GM19463 (cell line): ENCODE measurements at regions not wholly inside any gene's neighbourhood (a gene's known extent, or its start where the extent isn't known, plus 50 kb on each side); places are given as distances from the start of the nearest gene placed in this dataset.

ENCODE experiments used
- ATAC-seq: cut with Tn5 transposase; IDR thresholded peaks from one replicate; pipeline ENCODE4 v1.9.1; 2021; ENCODE audit warnings: mild to moderate bottlenecking, moderate library complexity; ENCODE audit not compliant: unreplicated experiment

DNA sequence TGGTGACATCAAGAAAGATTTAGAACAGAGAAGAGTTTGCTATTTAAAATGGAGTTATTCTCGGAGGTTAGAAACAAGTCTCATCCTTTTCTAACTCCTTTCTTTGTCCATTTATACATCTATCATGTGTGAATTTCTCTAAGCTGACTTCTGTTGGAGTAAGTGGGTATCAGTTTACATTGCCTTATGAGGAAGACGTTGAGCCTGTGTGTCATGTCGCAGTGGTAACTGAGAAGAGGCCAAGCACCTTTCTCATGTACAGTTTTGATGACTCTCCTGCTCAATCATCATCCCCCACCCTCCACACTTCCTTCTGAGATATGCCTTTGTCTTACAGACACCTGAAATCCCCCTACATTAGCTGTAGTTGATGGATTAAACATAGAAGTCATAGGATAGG lies 624.8 kb downstream of the LIG4 start:
- no peak for ATAC-seq

DNA sequence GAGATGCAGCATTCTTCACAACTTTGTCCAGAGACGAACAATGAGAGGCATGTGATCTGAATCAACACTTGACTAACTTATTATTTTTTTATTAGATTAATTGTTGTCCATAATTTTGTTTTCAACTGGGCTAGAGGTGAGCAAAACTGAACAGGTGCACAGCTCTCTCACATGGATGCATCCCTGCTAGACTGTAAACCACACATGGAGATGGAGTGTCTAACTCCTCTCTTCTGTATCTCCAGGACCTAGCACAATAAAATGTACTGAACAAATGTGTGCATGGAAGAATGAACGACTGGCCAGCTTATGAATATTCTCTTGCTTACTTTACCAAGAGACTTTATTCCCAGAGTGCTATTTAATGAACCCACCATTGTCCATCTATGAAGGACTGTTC lies 627.7 kb downstream of the LIG4 start:
- no peak for ATAC-seq

DNA sequence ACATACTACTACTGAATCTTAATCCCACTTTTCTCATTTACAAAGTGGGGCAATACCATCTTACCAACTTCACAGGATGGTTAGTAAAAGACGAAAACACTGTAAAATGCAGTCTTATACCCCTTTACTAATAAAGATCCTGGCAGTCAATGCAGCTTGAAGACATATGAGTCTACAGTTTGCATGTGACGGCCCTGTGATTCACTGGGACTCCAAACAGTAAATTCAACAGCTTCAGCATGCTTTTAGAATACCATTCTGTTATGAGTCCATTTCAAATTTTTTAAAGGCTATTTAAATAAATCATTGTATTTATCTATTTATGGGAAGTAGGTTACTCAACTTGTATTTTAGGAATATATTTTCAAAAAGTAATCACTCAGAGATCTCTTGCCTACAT lies 629.1 kb downstream of the LIG4 start:
- ATAC-seq = no peak

GRCh38 chr13:107585469-107586180 lies 629.7 kb downstream of the LIG4 start:
- ATAC-seq = no peak

DNA sequence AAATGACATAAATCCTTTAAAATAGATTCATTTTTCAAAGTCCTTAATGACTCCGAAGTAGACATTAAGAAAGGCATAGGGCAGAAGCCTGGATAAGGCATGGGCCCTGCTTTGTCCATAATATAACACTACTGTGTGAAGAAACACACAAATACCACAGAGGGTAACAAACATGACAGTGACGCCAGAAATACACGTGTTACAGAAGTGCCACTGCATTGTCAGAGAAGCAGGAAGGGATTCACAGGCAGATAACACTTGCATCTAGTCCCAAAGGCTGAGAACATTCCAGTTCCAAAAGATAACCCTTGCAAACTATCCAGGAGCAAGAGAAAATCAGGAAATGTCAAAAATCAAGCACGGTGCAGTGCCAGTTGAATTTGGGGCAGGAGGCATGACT lies 633.2 kb downstream of the LIG4 start:
- no peak for ATAC-seq

DNA sequence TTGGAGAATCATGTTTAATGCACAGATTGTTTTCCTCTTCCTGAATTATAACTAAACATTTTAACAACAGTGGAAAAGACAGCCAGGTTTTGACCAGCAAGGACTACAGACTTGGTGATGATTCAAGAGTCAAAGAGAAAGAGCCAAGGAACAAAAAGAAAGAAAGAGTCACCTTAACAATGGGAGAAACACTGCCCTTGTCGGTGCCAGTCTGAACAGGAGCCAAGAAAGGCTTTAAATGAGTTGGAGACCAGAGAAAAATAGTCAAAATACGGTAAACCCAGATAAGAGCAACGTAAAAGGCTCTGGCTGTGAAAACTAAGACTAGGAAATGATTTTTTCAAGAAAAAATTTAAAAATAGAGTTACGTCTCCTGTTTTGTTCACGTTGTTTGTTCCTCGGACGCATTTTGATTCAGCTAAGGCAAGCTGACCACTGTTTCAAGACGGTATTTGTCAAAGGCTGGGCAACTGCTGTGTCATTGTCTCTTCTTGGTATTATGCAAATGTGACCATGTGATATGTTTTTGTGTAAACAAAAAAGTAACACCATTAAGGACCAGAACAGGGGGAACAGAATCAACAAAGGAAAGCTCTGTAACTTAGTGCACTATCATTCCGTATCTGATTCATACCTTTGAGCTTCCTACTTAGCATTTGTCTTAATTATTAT lies 634.5 kb downstream of the LIG4 start:
- ATAC-seq = no peak

DNA sequence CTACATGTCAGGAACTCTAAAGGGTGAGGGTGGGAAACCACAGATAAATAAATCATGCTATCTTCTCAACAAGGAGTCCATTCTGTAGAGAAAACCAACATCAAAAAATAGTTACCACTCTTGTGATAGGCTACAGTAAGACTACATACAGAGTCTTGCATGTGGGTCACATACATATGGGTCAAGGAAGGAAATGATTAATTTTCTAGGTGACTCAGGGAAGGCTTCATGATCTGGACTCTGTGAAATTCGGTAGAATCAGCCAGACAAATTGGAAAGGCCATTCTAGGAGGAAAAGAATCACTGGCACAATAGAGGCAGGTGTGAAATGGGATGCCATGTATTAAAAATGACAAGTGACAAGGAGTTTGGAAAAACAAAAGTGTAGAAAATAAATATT lies 638.9 kb downstream of the LIG4 start:
- ATAC-seq = no peak

DNA sequence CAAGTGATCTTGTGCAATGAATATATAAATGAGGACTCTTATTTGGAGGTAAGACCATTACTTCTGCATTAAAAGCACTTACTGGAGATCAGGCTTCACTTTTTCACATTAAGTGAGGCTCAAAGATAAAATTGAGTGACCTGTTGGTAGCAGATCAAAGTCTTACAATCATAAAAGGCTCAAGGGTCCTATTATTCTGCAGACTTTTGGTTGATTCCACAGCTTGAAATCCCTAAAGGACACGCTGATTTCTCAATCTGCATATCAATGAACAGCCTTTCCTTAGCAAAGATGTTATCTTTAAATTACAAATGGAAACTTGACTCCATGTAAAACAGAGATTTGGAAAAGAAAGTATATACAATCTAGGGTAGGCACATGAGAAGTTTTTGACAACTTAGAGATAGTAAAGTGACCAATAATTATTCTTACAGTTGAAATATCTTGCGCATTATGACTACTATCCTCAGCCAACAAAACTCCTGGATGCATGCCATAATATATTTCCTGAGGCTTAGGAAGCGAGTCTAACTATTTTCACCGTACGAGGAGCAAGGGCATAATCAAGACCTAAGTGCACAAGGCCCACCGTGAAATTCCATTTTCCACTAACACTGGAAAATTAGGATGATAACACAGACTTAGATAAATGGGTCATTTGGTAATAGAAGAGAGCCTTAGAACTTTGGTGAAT lies 640.7 kb downstream of the LIG4 start:
- ATAC-seq = no peak

DNA sequence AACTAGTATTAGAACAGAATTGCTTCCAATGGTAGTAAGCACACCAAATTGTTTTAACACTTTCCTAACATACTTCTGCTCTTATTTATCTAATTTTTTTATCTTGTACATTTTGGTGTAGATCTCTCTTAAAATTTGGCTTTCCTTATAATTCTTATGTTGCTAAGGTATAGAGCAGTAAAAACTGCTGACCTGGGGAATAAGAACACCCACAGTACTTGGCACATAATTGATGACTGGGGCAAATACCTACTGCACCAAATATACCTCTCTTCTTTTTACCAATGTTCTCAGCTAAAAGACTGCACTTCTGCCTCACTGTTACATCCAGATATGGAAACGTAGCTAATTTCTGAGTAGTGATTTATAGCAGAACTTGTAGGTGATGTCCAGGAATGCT lies 642.2 kb downstream of the LIG4 start:
- ATAC-seq = no peak

- ATAC-seq = no peak
Measured at GRCh38 chr13:107572156-107572555, 643.2 kb downstream of the LIG4 start.

DNA sequence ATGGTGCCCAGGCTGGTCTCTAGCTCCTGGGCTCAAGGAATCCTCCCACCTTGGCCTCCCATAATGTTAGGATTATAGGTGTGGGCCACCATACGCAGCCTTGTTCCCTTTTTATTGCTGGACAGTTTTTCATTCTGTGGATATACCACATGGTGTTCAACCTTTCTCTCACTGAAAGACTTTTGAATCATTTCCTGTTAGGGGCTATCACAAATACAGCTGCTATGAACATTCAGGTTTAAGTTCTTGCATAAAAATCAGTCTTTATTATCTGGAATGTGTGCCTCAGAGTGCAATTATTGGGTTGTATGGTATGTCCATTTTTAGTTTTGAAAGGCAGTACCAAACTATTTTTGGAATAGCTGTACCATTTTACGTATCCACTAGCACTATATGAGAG lies 647.2 kb downstream of the LIG4 start:
- ATAC-seq = no peak

GRCh38 chr13:107563099-107563925 lies 652.0 kb downstream of the LIG4 start:
- no peak for ATAC-seq

DNA sequence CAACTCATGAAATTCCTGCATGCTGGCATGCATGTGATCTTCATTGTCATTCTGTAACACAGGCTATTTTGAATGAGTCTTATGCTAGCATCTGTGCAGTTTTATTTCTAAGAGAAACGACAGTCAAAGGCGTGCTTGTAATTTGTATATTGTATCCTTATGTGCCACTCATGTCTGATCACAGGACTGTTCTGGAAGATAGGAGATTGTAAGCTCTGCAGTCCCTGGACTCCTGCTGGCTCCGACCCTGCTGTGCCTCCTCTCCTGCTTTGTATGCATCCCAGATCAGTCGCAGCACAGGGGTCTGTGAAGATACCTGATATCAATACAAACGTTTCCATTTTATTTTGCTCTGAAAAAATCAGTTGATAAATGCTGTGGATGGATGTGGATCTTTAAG lies 653.1 kb downstream of the LIG4 start:
- ATAC-seq = no peak

GRCh38 chr13:107554460-107554859 lies 660.9 kb downstream of the LIG4 start:
- ATAC-seq = no peak

DNA sequence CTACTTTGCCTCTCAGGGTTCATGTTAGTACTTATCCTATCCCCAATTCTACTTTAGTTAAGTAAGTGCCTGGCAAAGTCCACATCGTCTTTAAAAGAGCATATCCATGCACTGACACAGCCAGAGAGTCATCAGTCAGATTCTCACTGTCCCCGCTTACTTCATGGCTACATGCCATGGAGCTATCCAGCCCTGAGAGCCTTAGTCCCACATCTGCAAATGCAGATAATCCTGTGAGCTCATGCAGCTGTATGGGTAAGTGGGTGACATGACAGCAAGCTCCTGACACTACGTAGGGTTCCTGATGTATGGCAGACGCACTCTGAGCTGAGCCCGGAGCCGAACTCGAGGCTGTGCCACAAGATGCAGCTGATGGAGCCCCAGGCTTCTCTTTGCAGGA lies 661.5 kb downstream of the LIG4 start:
- no peak for ATAC-seq

- ATAC-seq = no peak
Measured at GRCh38 chr13:107551521-107551920, 663.8 kb downstream of the LIG4 start.

- no peak for ATAC-seq
Measured at GRCh38 chr13:107548338-107548737, 667.0 kb downstream of the LIG4 start.

DNA sequence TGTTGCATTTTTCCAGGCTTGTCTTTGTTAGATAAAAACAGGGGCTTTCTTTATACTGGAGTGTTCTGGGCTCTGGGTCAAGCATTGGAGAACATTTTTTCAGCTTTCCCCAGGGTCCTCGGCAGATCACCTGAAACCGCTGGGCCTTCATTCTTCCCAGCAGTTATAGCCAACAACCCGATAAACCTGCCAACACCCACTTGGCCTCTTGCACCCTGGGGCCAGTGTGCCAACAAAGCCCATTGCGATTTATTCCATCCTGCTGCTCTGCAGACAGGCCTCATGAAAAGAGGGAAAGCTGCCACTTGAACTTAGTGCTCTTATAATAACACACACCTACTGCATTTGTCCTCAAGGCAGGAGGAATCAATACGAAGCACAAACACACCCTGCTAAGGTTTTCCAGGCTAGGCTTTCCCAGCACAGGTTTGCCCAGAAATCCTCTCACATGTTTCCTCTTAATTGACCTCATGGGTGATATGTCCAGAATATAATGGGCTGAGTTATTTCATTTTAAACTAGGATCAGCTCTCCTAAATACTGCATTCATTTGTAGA lies 669.3 kb downstream of the LIG4 start:
- no peak for ATAC-seq

DNA sequence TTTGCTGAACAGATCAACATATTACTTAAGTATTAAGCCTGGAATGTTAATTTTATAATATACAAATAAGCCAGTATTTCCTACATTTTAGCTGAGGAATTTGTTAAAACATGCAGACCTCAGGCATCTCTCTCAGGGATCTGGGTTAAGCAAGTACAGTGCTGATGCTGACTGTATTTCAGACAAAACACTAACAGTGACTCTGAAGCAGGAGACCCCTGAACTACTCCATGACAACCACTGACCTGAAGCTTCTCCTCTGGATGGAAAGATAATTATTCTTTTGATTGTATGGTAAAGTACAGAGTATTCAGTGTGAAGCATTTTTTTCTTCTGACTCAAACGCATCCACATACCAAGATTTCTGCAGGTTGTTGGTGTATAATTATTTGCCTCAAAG lies 680.8 kb downstream of the LIG4 start:
- no peak for ATAC-seq

DNA sequence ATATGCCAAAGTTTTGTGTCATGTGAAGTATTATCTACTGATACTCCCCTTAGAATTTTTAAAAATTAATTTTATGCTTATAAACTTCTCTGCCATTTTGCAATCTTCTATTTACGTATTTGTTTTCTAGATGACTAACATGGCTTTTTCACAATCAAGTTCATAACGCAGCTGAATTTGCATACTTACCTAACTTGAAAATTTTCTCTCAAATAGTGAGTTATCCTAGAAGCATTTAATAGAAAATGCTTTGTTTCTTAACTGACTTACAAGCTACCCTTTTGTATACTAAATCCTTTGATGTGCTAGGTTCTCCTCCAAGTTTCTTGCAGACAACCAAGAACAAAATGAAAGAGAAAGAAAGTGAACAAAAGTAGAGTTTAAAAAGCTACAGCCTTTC lies 683.5 kb downstream of the LIG4 start:
- ATAC-seq = no peak

DNA sequence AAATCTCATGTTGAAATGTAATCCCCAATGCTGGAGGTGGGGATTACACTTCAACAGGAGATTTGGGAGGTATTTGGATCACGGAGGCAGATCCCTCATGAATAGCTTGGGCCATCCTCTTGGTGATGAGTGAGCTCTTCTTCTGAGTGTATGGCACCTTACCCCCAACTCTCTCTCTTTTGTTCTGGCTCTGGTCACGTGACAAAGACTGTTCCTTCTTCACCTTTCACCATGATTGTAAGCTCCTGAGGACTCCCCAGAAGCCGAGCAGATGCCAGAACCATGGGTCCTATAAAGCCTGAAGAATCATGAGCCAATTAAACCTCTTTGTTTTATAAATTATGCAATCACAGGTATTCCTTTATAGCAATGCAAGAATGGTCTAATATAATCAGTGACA lies 684.2 kb downstream of the LIG4 start:
- no peak for ATAC-seq
